HG03066 (cell line): ENCODE measurements at regions not wholly inside any gene's neighbourhood (a gene's known extent, or its start where the extent isn't known, plus 50 kb on each side); places are given as distances from the start of the nearest gene placed in this dataset.

ENCODE experiments used
- ATAC-seq: cut with Tn5 transposase; IDR thresholded peaks from one replicate; pipeline ENCODE4 v1.9.1; 2021; ENCODE audit warnings: low read depth; ENCODE audit not compliant: unreplicated experiment

DNA sequence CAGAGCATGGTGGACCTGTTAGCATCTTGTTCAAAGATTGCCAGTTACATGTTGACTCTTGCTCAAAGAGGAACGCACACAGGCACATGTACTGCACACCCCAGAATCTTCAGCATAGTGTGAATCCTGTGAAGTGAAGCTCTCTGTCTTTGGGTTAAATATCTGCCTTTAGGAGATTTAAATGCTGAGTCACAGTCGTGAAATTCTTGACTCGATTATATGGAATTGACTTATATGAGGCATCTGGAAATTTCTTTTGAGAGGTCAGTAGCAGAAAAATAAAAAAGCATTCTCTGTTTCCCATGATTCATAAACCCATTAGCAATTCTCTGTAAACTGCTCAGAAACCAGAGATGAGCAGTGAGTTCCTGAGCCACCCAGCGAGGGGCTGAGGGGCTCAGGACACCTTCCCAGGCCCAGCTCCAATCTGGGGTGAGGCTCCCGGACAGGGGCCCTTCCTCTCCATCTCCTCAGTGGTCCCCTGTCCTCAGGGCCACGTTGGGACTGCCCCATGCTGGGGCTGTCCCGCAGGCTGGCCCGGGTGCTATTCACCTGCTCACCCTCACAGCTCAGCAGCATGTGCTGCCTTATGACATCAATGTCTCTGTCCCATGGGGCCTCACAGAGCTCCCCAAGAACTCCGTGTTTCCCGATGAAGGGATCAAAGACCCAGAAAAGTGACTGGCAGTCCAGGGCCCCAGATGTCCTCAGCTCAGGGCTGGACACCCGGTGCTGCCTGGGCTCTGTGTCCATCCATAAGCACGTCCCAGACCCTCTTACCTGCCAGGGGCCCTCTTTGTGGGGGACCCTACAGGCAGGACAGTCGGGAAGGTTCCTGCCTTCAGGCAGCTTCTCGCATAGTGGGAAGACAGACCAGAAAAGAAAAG, 50.0 kb upstream of the INSIG1 start:
- no peak for ATAC-seq
